Stimulated activated CD4-positive, alpha-beta T cell treated with anti-CD3 and anti-CD28 coated beads, Interleukin-4, amount 100 ng/mL, for 4 hours (primary cell): ENCODE measurements at regions not wholly inside any gene's neighbourhood (a gene's known extent, or its start where the extent isn't known, plus 50 kb on each side); places are given as distances from the start of the nearest gene placed in this dataset.
"Not testable (repeated sequence)": the region's sequence is repeated elsewhere in the genome, so short reads cannot be mapped to it uniquely, and the experiment has no call there.

Experiments
- DNase-seq, 2 experiments: peaks; one replicate each; pipeline ENCODE4 v3.0.0-alpha.2; 2020

DNA sequence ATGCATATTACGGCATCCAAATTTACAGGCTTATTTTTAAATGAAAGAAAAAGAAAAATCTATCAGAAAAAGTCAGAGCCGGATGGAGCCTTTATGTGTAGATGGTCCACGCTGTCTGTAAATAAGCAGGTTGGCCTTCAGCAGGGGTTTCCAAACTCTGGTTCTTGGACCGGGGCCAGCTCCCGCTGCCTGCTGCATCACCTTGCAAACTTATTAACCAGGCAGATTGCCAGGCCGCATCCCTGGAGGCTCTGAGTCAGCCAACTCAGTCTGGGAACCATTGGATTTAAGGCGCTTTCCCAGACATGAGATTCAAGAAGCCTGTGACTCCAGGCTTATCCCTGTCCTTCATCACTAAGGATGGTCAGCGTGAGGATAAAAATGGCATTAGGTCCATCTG, 212.4 kb downstream of the OPA1 start:
- no peak for DNase-seq

DNA sequence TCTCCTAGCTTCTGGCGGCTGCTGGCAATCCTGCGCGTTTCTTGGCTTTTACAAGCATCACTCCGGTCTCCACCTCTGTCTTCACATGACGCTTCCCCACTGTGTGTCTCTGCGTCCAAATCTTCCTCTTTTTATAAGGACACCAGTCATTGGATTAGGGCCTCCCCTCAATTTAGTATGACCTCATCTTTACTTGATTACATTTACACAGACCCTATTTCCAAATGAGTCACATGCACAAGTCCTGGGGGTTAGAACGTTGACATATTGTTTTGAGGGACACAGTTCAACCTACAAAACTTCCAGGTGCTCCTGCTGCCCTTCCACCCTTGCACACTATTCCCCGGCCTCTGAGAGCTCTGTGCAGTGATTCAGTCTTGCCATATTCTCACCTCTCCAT, 215.3 kb downstream of the OPA1 start:
- DNase-seq = no peak

DNA sequence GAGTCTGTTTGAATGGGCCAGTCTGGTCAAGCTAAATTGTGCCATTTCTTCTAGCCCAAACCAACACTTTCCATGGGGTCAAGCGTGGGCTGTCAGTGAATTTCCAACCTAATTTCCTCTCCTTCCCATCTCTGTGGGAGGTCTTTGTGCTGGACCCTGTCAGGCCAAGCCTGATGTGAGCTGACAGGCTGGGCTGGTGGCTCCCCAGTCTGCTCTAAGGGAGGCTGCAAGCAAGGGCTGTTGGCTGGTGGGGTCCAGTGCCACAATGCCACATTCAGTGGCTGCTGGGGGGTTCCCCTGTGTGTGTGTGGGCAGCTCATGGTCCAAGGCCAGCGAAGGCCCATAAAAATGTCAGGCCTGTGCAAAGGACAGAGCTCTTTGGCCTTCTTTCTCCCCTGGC, 216.1 kb downstream of the OPA1 start:
- no peak for DNase-seq

DNA sequence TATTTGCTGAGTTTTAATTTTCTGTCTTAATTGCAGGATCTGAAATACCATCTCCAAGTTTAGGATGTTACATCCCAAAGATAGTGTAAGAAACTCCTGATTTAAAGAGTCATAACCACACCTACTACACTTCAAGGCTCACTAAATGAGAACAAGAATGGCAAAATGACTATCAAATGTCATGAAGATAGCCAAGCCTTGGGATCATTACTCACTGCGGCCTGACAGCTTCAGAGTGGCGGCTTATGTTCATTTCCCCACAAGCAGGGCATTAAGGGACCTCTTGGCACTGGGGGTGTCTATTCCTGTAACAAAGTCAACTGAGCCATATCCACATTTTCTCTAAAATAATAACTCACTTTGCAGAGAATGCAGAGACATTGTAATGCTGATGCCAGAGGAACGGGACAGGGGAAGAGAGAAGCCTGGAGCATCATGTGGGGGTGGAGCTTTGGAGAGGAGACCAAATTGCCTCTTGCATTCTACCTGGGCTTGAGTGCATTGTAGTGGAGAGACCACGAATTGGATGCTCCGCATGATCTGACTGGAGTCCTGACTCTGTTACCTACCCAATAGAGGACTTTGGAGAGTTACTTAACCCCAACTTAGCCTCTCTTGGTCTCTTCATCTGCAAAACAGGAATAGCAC, 219.2 kb downstream of the OPA1 start:
- no peak for DNase-seq

DNA sequence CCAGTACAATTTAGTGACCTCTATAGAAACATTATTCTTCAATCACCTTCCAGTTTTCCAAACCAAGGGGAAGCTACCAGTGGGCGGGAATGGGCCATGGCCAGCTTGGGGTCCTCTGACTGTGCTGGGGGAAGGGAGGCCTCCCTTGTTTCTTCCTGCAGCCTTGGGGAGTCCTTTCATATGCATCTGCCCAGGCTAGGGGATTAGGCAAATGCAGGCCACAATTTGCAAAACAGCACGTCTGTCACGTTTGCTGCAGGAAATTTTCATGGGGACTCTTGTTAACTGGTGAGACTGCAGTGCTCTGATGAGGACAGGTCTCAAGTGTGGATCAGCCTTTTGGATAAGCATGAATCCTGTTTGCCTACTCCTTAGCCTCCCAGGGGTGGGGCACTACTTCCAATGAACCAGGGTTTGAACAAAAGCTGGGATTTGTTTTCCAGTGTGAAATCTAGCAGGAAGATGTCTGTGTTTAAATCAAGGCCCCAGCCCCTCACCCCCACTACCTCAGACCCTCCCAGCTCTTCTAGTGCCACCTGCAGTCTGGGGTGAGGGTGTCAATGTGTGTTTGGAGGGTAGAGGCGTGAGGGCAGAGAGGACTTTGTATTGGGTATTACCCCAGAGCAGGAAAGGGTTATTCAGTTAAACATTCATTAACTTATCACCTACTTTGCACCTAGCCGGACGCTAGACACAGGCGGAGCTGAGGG, 219.9 kb downstream of the OPA1 start:
- DNase-seq = no peak

DNA sequence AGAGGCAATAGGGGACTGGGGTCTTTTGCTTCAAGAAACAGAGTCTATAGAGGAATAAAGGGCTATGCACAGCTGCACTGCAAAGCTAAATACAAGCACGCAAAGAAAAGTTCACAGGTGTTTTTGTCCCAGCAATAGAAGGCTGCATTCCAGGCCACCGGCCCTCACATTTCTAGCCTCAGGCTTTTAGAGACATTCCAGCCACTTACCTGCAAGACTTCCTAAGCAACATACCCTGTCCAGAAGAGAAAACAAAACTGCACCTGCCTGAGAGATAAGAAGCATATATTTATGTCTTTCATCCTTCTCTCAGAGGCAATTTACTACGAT, 220.5 kb downstream of the OPA1 start:
- DNase-seq = no peak

DNA sequence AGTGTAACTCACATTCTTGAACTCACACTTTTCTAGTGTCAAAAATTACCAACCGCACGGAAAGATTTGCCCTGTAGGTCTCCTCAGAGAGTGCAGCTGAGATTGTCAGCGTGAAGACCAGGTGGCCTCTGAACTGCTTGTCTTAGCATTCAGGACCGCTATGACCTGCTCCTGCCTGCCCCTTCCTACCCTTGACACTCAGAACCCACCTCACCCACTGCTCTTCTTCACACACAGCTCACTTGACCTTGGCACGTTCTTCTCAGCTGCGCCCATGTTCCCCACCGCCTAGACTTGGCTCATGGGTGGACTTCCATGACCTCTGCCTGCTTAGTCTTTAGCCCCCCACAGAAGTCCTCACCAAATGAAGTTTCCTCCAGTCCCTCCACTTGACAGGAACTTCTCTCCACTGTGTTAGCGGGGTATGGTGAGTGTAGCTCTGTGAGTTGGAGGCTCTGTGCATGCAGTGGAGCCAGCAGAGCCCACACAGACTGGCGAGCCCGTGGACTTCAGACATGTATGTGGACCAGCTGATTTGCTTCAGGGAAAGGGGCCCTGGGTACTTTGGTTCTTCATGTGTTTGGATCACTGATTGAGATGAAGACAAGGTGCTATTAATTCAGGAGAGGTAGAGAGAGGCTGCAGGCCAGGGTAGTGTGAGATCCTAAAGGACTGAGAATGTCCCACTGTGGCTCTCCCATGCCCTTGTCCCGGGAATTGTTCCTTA, 221.3 kb downstream of the OPA1 start:
- no peak for DNase-seq

DNA sequence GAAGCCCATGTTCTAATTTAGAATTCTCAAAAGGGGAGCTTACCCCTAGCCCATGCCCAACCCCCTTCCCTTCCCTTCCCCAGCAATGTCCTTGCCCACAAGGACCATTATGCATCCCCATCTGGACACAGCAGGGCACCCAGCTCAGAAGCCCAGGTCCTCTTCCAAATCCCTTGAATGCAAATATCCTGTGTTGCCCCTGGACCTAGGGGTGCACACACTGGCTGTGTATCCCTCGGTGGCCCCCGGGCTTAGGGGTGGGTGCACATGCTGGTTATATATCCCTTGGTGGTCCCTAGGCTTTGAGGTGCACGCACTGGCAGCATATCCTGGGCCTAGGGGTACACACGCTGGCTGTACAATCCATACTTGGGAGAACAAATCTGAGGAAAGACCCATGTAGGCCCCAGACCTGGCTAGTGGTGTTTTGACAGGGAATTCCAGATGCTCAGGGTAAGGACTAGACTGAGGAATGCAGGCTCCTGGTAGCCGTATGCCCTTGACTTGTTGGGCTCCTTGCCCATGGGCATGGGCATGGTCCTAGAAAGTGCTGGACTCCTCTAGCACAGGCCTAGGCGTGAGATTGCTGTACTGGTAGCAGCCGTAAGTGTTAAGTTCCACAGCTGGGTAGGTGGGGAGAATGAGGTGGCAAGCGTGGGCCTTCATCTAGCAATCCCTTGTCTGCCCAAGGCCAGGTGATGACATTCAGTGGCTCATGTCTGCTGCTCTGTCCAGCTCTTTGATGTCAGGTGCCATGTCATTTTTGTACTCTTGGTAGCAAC, 222.4 kb downstream of the OPA1 start:
- DNase-seq = no peak

DNA sequence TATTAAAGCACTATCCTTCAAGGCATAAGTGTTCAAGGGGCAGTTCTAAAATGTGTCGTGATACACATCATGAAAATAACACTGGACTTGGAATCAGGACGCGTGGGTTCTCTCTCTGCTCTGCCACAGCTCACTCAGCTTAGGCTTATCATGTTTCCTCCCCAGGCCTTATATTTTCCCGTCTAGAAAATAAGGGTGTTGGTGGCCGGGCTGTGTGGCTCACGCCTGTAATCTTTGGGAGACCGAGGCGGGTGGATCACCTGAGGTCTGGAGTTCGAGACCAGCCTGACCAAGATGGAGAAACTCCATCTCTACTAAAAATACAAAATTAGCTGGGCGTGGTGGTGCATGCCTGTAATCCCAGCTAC, 223.0 kb downstream of the OPA1 start:
- no peak for DNase-seq

DNA sequence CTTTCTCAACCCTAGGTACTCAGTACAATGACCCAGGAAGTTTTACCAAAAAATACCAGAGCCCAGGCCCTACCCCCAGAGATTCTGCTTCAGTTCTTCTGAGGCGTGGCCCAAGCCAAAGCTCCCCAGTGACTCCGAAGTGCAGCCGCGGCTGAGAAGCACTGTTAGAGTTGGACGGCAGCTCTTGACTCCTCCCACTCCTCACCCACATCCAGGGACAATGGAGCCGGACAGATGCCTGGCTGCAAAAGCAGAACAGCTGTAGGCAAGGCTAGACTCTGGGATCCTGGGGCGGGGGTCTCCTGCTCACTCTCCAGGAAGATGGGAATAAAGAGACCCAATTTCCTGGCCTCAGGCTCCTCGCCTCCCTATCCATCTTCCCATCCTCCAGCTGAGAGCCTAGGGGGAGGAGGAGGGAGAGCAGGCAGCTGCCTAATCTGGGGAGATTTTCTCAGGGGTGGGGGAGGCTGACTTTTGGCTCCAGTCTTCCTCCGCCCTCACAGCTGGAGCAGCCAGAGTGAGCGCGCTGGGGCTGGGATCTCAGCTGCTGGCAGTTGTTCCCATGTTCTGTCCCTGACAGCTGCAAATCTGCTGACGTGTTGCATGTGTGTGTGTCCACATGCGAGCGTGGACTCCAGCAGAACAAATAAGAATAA, 223.8 kb downstream of the OPA1 start:
- DNase-seq = no peak

DNA sequence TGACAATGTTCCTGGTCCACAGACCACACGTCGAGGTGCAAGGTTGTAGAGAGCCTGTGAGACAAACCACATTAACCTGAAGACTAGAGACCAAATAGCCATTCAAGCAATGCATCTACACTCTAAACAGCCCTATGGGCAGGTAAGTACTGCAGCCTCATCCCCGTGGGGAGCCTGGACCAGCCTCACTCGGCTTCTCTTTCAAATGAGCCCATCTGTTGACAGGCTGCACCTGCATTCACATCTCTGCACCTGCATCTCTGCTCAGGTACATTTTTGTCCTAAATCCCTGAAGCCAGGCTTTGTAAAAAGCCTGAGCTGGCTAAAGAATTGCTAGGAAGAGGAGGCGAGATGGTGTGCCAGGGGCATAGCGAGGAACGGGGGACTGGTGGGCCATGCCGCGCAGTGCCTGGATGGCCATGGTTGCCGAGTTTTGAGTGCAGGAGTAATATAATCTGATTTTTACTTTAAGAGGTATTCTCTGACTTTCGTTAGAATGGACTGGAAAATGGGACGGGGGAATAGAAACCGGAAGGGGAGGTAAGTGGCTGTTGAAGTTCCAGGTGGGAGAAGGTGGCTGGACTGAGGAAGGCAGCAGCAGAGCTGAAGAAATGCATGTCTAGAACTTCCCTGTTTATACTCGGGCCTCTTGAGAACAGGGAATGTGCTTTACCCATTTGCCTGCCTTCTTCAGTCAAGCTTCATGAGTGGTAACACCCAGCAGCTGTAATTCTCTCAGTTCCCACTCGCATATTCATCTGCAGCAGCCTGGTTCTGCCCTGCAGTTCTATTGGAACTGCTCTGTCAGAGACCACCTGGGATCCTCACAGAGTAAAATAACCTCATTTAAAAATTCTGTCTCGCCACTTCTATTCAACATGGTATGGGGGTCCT, 226.4 kb downstream of the OPA1 start:
- DNase-seq = no peak

DNA sequence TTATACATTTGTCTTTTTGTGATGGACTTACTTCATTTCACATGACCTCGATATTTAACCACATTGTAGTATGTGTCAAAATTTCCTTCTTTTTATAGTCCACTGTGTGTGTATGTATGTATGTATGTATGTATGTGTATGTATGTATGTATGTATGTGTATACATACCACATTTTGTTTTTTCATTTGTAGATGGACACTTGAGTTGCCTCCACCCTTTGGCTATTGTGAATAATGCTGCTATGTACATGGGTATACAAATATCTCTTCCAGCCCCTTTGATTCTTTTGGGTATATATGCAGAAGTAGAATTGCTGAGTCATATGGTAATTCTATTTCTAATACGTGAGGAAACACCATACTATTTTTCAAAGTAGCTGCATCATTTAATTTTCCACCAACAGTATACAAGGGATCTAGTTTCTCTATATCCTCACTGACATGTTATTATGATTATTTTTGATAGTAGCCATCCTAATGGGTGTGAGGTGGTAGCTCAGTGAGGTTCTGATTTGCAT, 228.2 kb downstream of the OPA1 start:
- DNase-seq = no peak

DNA sequence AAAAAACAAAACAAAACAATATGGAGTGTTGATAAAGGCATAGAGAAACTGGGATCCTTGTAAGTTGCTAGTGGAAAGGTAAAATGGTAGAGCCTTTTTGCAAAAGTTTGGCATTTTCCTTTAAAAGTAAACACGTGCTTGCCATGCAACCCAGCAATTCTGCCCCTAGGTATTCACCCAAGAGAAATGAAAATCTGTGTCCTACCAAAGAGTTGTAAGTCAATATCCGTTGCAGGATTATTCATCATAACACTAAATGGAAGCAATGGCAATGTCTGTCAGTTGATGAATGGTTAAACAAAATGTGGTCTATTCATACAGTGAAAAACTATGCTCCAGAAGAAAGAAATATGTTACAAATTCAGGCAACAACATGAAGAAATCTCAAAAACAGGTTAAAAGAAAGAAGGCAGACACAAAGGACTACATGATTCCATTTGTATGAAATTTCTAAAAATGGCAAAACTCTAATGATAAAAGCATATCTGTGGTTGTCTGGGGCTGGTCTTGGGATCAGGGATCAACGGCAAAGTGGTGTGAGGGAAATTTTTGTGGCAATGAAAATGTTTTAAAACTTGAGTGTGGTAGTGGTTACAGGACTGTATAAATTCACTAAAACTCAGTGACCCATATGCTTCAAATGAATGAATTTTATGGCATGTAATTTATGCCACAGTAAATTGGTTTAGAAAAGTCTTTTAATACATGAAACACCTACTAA, 229.6 kb downstream of the OPA1 start:
- no peak for DNase-seq

DNA sequence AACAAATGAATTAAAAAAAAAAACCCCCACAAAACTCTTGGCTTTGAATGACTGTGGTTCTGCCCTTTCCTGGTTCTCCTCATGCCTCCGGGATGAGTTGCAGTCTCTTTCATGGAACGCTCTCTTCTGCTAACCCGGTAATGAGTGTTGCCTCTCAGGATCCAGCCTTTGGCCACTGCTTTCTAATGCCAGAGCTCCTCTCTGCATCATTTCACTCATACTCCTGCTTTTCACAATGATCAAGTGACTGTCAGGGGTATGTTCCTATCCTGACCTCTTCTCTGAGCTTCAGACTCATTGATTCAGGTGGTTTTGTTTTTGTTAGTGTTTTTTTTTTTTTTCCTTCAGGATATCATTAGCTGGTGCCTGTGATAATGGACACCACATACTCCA, 230.2 kb downstream of the OPA1 start:
- not testable (repeated sequence) for DNase-seq

DNA sequence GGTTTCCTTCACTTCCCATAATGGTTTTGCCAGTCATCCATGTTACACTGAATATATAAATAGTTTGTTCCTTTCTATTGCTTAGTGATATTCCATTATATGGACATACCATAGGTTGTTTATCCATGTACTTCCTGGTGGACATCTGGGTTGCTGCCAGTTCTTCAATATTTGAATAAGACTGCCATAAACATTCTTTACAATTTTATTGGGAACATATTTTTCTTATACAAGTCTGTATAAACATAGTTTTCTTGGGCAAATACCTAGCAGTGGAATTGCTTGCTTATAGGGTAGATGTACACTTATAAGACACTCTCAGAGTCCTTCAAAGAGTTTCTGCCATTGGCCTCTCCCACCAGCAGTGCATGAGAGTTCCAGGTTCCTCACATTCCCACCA, 231.4 kb downstream of the OPA1 start:
- DNase-seq = no peak

DNA sequence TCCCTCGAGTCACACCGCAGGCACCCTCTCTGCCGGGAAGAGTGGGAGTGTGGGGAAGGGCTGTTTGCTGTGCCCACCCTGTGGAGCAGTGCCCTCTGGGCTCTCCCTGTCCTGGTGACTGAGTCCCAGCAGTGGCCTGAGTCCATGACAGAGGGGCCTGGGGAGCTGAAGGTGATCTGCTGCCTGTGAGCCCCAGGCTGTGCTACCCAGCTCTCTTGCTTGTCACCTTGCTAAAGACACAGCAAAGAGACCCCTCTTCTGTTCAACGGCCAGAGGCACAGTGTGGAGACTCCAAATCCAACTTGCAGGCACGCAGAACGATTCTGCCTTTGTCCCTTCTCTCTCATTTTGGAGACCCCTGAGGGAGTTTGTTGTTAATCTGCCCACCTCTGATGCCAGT, 232.6 kb downstream of the OPA1 start:
- DNase-seq = no peak

DNA sequence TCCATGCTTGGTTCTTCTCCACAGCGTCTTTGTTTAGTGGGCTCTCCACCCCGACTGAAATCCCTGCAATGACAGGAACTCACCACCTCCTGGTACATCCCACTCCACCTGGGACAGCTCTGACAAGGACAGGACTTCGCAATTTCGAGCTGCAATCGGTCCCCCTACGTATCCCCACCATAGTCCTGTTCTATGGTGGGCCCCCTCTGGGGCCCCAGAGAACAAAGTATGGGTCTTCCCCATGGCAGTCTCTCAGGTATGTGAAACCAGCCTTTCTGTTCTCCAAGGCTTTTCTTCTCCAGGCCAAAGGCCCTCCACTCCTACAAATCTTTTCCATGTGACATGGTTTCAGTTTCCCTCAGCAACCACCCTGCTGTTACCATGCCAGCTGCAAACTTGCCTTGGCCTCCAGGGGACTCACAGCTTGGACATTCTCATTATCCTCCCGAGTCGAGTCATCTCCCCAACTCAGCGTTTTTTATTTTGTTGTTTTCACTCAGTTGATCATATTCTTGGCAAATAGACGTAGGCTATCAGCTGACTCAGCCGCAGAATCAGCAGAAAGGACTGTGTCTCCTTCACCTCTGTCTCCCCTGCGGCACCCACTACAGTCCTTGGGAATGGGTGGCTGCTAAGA, 233.3 kb downstream of the OPA1 start:
- DNase-seq = no peak

DNA sequence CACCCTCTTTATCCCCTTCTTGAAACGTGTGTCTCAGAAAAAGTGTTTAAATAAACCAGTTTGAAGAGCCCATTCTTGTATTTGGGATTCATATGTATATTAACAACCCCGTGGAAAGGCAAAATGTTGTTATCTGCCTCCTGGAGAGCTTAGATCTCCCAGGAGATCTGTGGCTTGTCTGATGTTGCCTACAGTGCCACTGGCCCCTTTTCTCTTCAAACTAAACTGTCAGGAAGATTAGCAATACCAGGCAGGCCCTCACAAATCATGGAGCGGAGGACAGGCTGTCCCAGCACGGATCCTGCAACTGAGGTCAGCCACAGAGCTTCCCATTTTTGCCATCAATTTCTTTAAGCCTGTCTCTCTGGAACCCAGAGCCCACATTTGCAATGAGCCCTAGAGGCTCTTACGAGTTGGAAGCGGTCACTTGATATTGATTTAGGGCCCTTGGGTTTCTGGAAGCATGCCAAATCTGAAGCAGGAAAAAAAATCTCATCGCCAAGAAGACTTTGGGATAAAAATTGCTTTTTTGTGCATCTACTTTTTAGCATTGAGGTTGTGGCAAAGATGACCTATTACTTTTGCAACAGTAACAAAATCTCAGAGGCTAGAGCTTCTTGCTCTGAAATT, 234.1 kb downstream of the OPA1 start:
- DNase-seq = no peak

DNA sequence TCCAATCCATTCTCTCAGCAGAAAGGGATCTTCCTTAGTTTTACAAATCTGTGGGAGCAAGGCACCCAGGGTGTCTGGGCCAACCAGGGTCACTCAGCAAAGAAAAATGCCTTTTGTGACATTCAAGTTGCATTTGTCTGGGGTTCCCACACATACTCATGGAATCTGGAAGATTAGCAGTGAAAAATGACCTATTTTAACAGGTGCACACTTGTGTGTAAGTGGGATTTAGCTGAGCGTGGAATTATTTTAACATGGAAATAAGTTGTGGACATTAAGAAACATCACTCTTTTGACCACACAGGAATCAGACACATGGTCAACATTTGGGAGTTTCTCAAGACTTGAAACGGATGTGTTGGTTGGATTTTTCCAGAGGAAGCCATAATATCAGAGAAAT, 234.9 kb downstream of the OPA1 start:
- DNase-seq = no peak

DNA sequence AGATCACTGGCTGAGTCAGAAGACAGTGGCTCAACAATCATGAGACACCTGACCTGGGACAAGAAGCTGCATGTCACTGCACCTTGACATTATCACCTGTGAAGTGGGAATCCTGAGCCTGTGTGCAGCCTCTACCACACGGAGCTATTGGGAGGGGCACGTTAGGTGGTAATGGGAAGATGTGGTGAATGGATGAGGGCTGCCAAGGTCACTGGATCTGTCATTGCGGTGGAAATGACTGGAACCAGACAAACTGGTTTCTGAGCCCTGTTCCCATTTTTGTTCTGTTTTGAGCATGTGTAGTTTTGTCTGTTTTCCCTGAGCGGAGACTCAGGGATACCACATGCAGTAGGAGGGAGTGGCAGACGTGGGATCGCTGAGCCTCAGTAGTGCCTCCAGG, 235.5 kb downstream of the OPA1 start:
- DNase-seq = no peak
